ENCODE measurements at regions not wholly inside any gene's neighbourhood (a gene's known extent, or its start where the extent isn't known, plus 50 kb on each side); places are given as distances from the start of the nearest gene placed in this dataset.

DNA sequence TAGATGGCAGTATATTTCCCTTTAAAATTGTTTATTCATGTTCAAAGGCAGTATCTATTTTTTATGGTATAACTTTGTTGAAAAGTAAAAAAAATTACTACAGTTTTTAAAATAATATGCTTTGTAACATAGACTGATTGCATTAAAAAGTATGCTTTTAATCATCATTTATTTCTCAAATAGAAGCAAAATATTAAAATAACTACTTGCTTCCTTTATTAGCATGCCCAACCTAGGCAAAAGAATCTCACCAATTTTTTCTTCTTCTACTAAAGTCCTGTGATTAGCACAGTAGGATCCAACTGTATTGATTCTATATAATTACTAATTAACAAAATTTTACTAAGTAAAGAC lies 69.6 kb upstream of the NFKB1 start:
- TF ChIP-seq, protein P1, sequence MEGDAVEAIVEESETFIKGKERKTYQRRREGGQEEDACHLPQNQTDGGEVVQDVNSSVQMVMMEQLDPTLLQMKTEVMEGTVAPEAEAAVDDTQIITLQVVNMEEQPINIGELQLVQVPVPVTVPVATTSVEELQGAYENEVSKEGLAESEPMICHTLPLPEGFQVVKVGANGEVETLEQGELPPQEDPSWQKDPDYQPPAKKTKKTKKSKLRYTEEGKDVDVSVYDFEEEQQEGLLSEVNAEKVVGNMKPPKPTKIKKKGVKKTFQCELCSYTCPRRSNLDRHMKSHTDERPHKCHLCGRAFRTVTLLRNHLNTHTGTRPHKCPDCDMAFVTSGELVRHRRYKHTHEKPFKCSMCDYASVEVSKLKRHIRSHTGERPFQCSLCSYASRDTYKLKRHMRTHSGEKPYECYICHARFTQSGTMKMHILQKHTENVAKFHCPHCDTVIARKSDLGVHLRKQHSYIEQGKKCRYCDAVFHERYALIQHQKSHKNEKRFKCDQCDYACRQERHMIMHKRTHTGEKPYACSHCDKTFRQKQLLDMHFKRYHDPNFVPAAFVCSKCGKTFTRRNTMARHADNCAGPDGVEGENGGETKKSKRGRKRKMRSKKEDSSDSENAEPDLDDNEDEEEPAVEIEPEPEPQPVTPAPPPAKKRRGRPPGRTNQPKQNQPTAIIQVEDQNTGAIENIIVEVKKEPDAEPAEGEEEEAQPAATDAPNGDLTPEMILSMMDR (IDR thresholded peaks at IDR 0.05), result no peak
- no peak for TF ChIP-seq POLR2A (IDR thresholded peaks at IDR 0.05)

Measured in thyroid gland (tissue), 4 donors.